GM21381 (cell line): ENCODE measurements at regions not wholly inside any gene's neighbourhood (a gene's known extent, or its start where the extent isn't known, plus 50 kb on each side); places are given as distances from the start of the nearest gene placed in this dataset.

Experiments
- ATAC-seq: cut with Tn5 transposase; IDR thresholded peaks from one replicate; pipeline ENCODE4 v1.9.1; 2021; ENCODE audit warnings: mild to moderate bottlenecking, moderate library complexity; ENCODE audit not compliant: unreplicated experiment

GRCh38 chr13:79267560-79267959 is 138.5 kb downstream of the RBM26 start:
- ATAC-seq = no peak

GRCh38 chr13:79258489-79258888 is 147.6 kb downstream of the RBM26 start:
- peak; percentile 90 for ATAC-seq

DNA sequence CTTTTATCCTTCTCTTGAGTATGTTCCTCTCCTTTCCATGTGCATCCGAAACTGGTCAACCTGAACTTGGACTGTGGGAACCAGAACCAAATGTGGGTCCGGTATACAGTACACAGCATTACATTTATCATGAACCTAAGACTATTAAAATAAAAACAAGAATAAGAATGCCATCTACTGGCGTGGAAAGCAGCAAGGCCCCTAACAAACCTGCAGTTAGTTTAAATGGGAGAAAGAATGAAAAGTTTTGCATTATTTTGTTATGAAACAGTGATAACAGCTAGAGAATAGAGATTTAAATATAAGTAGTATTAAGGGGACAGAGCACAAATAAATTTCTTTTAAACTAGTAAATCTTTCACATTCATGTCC is 159.5 kb downstream of the RBM26 start:
- ATAC-seq = peak; percentile 28

DNA sequence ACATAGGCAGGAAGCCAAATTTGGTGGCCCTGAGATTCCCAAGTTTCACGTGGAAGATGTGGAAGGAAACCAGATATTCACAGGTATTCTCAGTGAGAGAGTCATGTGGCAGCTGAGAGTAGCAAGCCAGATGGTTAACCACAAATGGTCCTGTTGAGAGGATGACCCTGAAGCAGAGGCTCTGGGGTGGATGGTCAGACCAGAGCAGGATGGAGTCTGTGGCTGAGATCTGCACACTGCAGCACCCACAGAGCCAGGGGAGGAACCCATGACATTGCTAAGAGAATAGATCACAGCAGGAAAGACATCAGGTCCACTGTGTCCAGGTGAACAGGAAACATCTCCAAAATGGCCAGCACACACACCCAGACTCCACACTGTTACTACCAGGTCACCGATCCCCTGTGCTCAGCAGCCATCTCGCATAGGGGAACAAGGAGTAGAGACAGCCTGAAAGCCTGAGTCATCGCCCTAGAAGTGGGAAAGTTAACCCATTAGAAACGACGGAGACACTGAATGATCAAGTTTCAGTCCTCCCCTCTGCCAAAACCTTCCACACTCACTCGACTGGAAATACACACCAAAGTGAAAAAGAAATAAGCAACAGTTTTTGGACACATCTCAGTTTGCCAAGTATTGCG is 160.0 kb downstream of the RBM26 start:
- ATAC-seq = peak; percentile 81

- no peak for ATAC-seq
These were observed 164.4 kb downstream of the RBM26 start for GRCh38 chr13:79241697-79242096.

- ATAC-seq = no peak
These were observed 168.1 kb downstream of the RBM26 start for GRCh38 chr13:79237981-79238380.

GRCh38 chr13:79231887-79232286 is 174.2 kb downstream of the RBM26 start:
- no peak for ATAC-seq

GRCh38 chr13:79229761-79230160 is 176.3 kb downstream of the RBM26 start:
- ATAC-seq = no peak

GRCh38 chr13:79228972-79229371 is 177.1 kb downstream of the RBM26 start:
- ATAC-seq = no peak

DNA sequence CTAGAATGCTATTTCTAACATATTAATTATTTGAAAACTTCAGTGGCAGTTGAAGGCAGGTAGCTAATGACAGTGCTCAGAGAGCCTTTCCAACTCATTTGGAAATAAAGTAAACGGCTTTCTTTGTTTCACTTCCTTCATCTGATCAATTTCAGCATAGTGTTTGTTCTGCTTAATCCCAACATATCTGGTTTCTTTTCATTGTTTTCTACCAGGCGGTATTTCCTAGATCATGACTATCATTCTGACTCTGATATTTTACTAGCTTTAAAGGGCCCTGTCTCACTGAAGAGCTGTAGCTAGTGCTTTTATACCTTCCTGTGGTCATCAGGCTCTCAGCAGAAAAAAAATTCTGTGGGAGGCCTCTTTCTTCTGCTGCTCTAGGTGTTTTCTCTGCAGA is 178.6 kb downstream of the RBM26 start:
- ATAC-seq = peak; percentile 75

- peak; percentile 14 for ATAC-seq
These were observed 179.1 kb downstream of the RBM26 start for GRCh38 chr13:79226938-79227337.

GRCh38 chr13:79226250-79226649 is 179.8 kb downstream of the RBM26 start:
- no peak for ATAC-seq

DNA sequence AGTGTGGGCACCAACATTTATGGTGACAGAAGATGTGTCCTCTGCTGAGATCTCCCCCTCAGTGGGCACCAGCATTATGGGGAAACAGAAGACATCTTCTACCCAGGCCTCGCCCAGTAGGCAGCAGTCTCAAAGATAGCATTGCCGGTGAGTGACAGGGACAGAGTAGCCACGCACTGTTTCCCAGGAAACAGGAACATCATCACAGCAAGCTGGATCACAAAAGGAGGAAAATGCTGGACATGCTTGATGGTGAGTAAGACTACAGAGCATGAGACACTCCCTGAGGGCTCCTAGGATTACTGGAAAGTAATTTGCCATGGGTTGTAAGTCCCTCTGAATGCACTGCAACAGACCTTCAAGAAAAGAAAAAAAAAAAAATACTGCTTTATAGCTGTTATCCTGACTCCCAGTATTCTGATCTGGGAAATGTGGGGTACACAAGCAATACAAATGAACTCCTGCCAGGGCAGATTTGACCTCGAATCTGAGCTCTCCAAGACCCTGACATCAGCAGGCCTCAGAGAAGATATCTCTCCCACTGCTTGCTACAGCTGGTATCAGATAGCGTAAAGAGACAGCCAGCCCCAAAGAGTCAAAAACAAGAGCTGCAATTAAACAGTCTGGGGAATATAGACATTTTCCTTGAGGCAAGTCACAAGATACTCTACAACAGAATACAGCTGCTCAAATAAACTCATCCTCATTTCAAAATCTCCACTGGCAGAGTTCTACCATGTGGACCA is 180.4 kb downstream of the RBM26 start:
- no peak for ATAC-seq

DNA sequence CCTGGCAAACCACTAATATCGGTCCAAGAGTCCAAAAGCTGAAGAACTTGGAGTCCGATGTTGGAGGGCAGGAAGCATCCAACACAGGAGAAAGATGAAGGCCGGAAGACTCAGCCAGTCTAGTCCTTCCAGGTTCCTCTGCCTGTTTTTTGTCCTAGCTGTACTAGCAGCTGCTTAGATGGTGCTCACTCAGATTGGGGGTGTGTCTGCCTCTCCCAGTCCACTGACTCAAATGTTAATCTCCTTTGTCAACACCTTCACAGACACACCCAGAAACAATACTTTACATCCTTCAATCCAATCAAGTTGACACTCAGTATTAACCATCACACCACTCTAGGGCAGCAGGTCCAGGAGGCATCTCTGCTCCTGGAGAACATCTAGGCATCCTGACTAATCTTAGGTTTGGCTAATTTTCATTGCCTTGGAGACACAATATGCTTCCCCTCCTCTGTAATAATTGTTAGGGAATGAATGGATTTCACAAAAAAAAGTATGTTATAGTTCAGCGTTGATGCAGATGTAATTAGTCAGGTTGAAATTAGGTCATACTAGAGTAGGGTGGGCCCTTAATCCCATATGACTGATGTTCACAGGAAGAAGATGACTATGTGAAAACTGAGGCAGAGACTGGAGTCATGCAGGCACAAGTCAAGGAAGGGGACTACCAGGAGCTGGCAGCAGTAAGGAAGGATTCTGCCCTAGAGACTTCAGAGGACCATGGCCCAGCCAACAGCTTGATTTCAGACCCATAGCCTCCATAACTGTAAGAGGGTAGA is 183.4 kb downstream of the RBM26 start:
- no peak for ATAC-seq

DNA sequence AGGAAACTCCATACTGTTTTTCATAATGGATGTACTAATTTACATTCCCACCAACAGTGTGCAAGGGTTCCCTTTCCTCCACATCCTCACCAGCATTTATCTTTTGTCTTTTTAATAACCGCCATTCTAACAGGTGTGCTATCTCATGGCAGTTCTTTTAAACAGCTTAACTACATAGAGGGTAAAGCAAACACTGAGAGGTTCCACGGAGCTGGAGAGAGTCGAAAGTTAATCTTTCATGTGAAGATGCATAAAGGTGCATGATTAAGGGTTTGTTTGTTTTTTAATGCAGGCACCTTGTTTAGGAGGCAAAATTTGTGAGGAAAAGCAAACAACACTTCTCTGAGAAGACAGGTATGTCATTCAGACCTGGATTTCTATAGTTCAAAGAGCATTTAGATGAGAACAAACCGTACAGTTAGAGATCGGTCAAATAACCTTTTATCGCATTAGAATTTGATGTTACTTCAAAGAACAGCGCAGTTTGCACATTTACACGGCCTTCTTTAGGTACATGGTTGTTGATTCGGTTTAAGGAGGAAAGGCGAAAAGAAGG is 193.9 kb downstream of the RBM26 start:
- no peak for ATAC-seq

DNA sequence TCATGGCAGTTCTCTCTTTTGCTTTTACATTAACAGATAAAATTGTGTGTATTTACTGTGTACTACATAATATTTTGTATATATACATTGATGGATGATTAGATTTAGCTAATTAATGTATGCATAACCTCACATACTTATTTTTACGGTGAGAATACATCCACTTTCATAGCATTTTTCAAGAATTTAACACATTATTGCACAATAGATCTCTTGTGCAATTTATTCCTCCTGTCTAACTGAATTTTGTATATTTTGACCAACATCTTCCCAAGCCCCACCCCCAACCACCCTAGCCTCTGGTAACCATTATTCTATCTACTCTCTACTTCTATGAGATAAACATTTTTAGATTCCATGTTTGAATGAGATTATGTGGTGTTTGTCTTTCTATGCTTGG is 194.7 kb downstream of the RBM26 start:
- no peak for ATAC-seq

DNA sequence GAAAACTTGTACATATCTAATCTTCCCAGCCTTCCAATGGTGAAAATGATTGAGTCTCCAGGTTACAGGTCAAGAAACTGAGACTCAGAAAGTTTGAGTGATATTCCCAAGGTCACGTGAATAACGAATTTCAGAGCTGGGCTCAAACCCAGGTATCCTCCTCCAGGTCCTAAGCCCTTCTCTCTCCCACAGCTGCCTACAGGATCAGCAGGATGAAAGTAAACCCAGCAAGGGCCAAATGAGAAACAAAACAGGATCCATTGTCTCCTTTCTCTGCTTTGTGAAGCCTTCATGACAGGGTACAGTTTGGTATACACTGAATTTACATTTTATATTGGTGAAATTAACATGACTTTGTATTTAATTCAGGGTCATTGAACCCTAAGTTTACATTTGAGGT is 208.1 kb downstream of the RBM26 start:
- no peak for ATAC-seq

- ATAC-seq = no peak
These were observed 209.2 kb downstream of the RBM26 start for GRCh38 chr13:79196843-79197242.

GRCh38 chr13:79196366-79196765 is 209.7 kb downstream of the RBM26 start:
- no peak for ATAC-seq

- peak; percentile 32 for ATAC-seq
These were observed 211.3 kb downstream of the RBM26 start for GRCh38 chr13:79194727-79195126.

GRCh38 chr13:79194272-79194671 is 211.8 kb downstream of the RBM26 start:
- ATAC-seq = peak; percentile 87

- ATAC-seq = no peak
These were observed 214.6 kb downstream of the RBM26 start for GRCh38 chr13:79191501-79191900.
